Calu3 (cell line): ENCODE measurements at regions not wholly inside any gene's neighbourhood (a gene's known extent, or its start where the extent isn't known, plus 50 kb on each side); places are given as distances from the start of the nearest gene placed in this dataset.
A peak's percentile ranks its signal among the peaks of the same experiment; 100 is the strongest.

ENCODE experiments used
- BruUV-seq: library from RNA; stranded (reverse); fragments of 400-500 nt; replicated peaks from 2 replicates; lab custom pipeline; 2021; lab: Mats Ljungman, UMichigan
- CTCF ChIA-PET: fragments of 300-600 bp; sonication (Branson Sonifier 250); formaldehyde crosslinking; loops from one replicate; lab custom pipeline; 2022; ENCODE audit warnings: antibody characterized with exemption; lab: Charles Lee
- DNase-seq: peaks from one replicate; pipeline ENCODE4 v3.0.0; 2022
- H3K27ac Mint-ChIP-seq: one replicate; pipeline ENCODE4 v1.8.0; 2022; ENCODE audit warnings: mixed read lengths; ENCODE audit not compliant: unreplicated experiment
- H3K27me3 Mint-ChIP-seq: one replicate; pipeline ENCODE4 v1.8.0; 2022; ENCODE audit warnings: mixed read lengths; ENCODE audit not compliant: unreplicated experiment
- H3K36me3 Mint-ChIP-seq: one replicate; pipeline ENCODE4 v1.8.0; 2022; ENCODE audit warnings: mild to moderate bottlenecking, moderate library complexity, mixed read lengths; ENCODE audit not compliant: insufficient read depth, unreplicated experiment
- H3K4me1 Mint-ChIP-seq: one replicate; pipeline ENCODE4 v1.8.0; 2022; ENCODE audit warnings: mild to moderate bottlenecking, low read depth, mixed read lengths; ENCODE audit not compliant: unreplicated experiment
- H3K4me3 Mint-ChIP-seq: one replicate; pipeline ENCODE4 v1.8.0; 2022; ENCODE audit warnings: mild to moderate bottlenecking, low read depth, moderate library complexity, mixed read lengths; ENCODE audit not compliant: unreplicated experiment
- H3K9me3 Mint-ChIP-seq: one replicate; pipeline ENCODE4 v1.8.0; 2022; ENCODE audit warnings: low read depth, mixed read lengths; ENCODE audit not compliant: unreplicated experiment
- intact Hi-C: fragments of 100-400 bp; cut with micrococcal nuclease; formaldehyde crosslinking; loops from one replicate; pipeline ENCODE4 v1.10.0; 2022; ENCODE audit not compliant: unreplicated experiment
- TF ChIP-seq, protein P1 (sequence below): fragments of 200-600 bp; IDR thresholded peaks from one replicate; pipeline ENCODE4 v1.8.0; 2022; ENCODE audit warnings: antibody characterized with exemption; ENCODE audit not compliant: unreplicated experiment

DNA sequence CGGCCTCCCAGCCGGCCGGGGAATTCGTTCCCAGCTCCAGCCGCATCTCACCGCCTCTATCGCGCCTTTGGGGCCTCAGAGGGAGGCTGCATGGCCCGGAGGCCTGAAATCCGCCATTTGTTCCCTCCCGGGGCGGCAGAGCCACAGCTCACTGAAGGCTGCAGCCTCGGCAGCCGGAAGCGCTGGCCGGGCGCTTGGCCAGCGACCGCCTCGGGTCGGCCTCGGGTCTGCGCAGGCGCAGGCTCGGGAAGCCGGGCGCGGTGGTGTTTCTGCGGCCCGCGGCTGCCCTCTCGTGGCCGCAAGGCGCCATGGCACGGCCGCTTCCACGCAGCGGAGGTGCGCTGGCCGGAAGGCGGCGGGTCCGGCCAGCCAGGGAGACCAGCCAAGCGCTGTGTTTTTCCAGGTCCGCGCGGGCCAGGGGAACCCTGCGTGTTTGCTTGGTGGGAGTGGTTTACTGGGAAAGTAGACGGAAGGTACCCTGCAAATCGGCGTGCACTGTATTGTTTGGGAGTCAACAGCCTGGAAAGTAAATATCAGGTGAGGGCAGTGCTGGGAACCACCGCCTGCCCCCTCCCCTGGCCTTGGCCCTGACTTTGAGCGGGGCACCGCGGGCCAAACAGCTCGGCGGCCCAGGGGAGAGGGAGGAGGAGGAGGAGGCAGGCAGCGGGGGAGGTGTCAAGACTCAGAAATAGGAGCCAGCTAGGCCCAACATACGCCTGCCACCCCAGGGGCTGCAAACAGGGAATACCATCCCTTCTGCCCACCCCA is 52.7 kb upstream of the CD34 start:
- peak; percentile 94 for DNase-seq
- TF ChIP-seq, protein P1, sequence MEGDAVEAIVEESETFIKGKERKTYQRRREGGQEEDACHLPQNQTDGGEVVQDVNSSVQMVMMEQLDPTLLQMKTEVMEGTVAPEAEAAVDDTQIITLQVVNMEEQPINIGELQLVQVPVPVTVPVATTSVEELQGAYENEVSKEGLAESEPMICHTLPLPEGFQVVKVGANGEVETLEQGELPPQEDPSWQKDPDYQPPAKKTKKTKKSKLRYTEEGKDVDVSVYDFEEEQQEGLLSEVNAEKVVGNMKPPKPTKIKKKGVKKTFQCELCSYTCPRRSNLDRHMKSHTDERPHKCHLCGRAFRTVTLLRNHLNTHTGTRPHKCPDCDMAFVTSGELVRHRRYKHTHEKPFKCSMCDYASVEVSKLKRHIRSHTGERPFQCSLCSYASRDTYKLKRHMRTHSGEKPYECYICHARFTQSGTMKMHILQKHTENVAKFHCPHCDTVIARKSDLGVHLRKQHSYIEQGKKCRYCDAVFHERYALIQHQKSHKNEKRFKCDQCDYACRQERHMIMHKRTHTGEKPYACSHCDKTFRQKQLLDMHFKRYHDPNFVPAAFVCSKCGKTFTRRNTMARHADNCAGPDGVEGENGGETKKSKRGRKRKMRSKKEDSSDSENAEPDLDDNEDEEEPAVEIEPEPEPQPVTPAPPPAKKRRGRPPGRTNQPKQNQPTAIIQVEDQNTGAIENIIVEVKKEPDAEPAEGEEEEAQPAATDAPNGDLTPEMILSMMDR: peak; percentile 97
- H3K4me3 Mint-ChIP-seq: peak overlapping the region; percentile 72
- no peaks in the 10 kb centered on the region for H3K9me3 Mint-ChIP-seq
- H3K27ac Mint-ChIP-seq: peak overlapping the region; percentile 53
- no TSS peak for BruUV-seq
- peaks cover 20% of the 10 kb centered on the region for H3K36me3 Mint-ChIP-seq
- peaks cover 22% of the 10 kb centered on the region for H3K4me1 Mint-ChIP-seq
- intact Hi-C loops: loop anchor here (1.0 kb wide), 3 partner anchors 66 to 135 kb away; no protein-coding TSS in a partner anchor
- CTCF ChIA-PET: interaction anchor here (0.6 to 2.9 kb wide), 27 partner anchors 11 to 288 kb away, joined by 3 to 54 read pairs (median 5); no protein-coding TSS in a partner anchor
- peaks cover 15% of the 10 kb centered on the region for H3K27me3 Mint-ChIP-seq

DNA sequence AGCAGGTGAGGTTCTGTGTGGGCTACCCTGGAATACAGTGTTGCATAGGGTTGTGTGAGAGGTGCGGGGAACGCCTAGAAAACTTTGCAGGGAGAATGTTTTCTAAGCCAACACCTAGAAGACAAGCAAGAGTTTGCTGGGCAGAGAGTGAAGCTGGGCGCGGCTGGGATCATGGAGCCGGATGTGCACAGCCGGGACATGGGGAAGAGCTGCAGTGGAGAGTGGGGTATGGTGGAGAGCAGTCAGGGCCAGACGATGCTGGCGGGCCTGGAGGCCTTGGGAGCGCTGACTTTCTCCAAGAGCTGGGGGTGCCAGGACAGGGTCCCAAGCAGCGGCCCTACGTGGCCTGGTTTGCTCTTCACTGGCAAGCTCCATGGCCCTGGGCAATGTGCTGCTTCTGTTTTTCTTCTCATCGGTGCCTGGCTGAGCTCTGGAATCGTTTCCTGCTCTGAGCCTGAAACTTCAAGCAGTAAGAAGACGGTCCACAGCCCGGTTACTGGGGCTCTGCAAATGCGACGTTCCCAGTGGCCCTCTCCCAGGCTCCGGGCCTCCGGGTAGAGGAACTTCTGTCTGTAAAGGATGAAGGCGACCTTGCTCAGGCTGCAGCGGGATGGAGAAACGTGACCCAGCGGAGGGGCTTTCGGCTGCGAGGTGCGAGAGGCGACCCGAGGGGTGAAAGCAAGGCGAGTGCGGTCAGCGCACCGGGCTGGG is 51.9 kb upstream of the CD34 start:
- Mint-ChIP-seq H3K36me3 (peaks cover 20% of the 10 kb centered on the region), H3K9me3 (no peaks in the 10 kb centered on the region), H3K4me1 (peaks cover 22% of the 10 kb centered on the region), H3K4me3 (peak overlapping the region; percentile 72), H3K27me3 (peaks cover 14% of the 10 kb centered on the region), H3K27ac (peak overlapping the region; percentile 53)
- TF ChIP-seq, protein P1: no peak
- intact Hi-C loops: loop anchor here (1.0 kb wide), 3 partner anchors 66 to 135 kb away; no protein-coding TSS in a partner anchor
- DNase-seq: peak; percentile 31
- TSS peak; percentile 97 for BruUV-seq
- CTCF ChIA-PET: interaction anchor here (0.6 to 2.9 kb wide), 26 partner anchors 10 to 289 kb away, joined by 3 to 54 read pairs (median 5); no protein-coding TSS in a partner anchor
